ENCODE measurements at regions not wholly inside any gene's neighbourhood (a gene's known extent, or its start where the extent isn't known, plus 50 kb on each side); places are given as distances from the start of the nearest gene placed in this dataset.

GRCh38 chr5:44719856-44720255 is 88.9 kb upstream of the MRPS30 start:
- WGBS, 2 donors: 38 to 48% methylated on average over 2 of the region's 2 CpGs
- TF ChIP-seq POLR2A (IDR thresholded peaks at IDR 0.05) (no peak), CTCF (IDR thresholded peaks at IDR 0.05) (no peak)
- Histone ChIP-seq H3K27me3 (no peaks in the 10 kb centered on the region), H3K4me1 (no peaks in the 10 kb centered on the region), H3K27ac (no peak overlapping the region), H3K4me3 (no peak overlapping the region), H3K9me3 (no peaks in the 10 kb centered on the region), H3K36me3 (replicated peaks in 1 of 2; ENCODE audit: insufficient read depth in 1 of 2, low read depth in 2 of 2) (no peaks in the 10 kb centered on the region)
- DNase-seq (no peak), ATAC-seq (no peak)
- intact Hi-C loops (cut with DNase I): no loop called here

GRCh38 chr5:44714871-44715561 is 93.7 kb upstream of the MRPS30 start:
- H3K27ac ChIP-seq: no peak overlapping the region
- H3K4me3 ChIP-seq: no peak overlapping the region
- WGBS, 2 donors: 61% methylated on average over 3 of the region's 3 CpGs
- no peaks in the 10 kb centered on the region for H3K36me3 ChIP-seq (replicated peaks in 1 of 2; ENCODE audit: insufficient read depth in 1 of 2, low read depth in 2 of 2)
- H3K4me1 ChIP-seq: no peaks in the 10 kb centered on the region
- ATAC-seq (no peak), DNase-seq (no peak)
- TF ChIP-seq CTCF (IDR thresholded peaks at IDR 0.05) (no peak), POLR2A (IDR thresholded peaks at IDR 0.05) (no peak)
- no peaks in the 10 kb centered on the region for H3K27me3 ChIP-seq
- H3K9me3 ChIP-seq: no peaks in the 10 kb centered on the region
- intact Hi-C loops (cut with DNase I): no loop called here

- no peak overlapping the region for H3K4me3 ChIP-seq
- intact Hi-C loops (cut with DNase I): no loop called here
- no peaks in the 10 kb centered on the region for H3K9me3 ChIP-seq
- 72 to 79% methylated on average over 3 of the region's 3 CpGs for WGBS, 2 donors
- no peaks in the 10 kb centered on the region for H3K27me3 ChIP-seq
- H3K4me1 ChIP-seq: no peaks in the 10 kb centered on the region
- no peaks in the 10 kb centered on the region for H3K36me3 ChIP-seq (replicated peaks in 1 of 2; ENCODE audit: insufficient read depth in 1 of 2, low read depth in 2 of 2)
- no peak for TF ChIP-seq POLR2A (IDR thresholded peaks at IDR 0.05)
- no peak for TF ChIP-seq CTCF (IDR thresholded peaks at IDR 0.05)
- DNase-seq (no peak), ATAC-seq (no peak)
- no peak overlapping the region for H3K27ac ChIP-seq
These were observed 95.3 kb upstream of the MRPS30 start for GRCh38 chr5:44713446-44713845.

GRCh38 chr5:44711901-44712300 is 96.8 kb upstream of the MRPS30 start:
- Histone ChIP-seq H3K4me3 (no peak overlapping the region), H3K9me3 (no peaks in the 10 kb centered on the region), H3K36me3 (replicated peaks in 1 of 2; ENCODE audit: insufficient read depth in 1 of 2, low read depth in 2 of 2) (no peaks in the 10 kb centered on the region), H3K27ac (no peak overlapping the region), H3K27me3 (no peaks in the 10 kb centered on the region), H3K4me1 (no peaks in the 10 kb centered on the region)
- WGBS, 2 donors: 50 to 66% methylated on average over 1 of the region's 1 CpG
- ATAC-seq (no peak), DNase-seq (no peak)
- intact Hi-C loops (cut with DNase I): no loop called here
- TF ChIP-seq CTCF (IDR thresholded peaks at IDR 0.05) (no peak), POLR2A (IDR thresholded peaks at IDR 0.05) (no peak)

- no peaks in the 10 kb centered on the region for H3K4me1 ChIP-seq
- 83 to 84% methylated on average over 5 of the region's 5 CpGs for WGBS, 2 donors
- TF ChIP-seq POLR2A (IDR thresholded peaks at IDR 0.05): no peak
- TF ChIP-seq CTCF (IDR thresholded peaks at IDR 0.05): no peak
- no peak for DNase-seq
- H3K4me3 ChIP-seq: no peak overlapping the region
- H3K27ac ChIP-seq: no peak overlapping the region
- no peak for ATAC-seq
- intact Hi-C loops (cut with DNase I): no loop called here
- no peaks in the 10 kb centered on the region for H3K27me3 ChIP-seq
- no peaks in the 10 kb centered on the region for H3K9me3 ChIP-seq
- H3K36me3 ChIP-seq (replicated peaks in 1 of 2; ENCODE audit: insufficient read depth in 1 of 2, low read depth in 2 of 2): no peaks in the 10 kb centered on the region
These were observed 100.1 kb upstream of the MRPS30 start for GRCh38 chr5:44708602-44709001.
